ENCODE measurements at regions not wholly inside any gene's neighbourhood (a gene's known extent, or its start where the extent isn't known, plus 50 kb on each side); places are given as distances from the start of the nearest gene placed in this dataset.

DNA sequence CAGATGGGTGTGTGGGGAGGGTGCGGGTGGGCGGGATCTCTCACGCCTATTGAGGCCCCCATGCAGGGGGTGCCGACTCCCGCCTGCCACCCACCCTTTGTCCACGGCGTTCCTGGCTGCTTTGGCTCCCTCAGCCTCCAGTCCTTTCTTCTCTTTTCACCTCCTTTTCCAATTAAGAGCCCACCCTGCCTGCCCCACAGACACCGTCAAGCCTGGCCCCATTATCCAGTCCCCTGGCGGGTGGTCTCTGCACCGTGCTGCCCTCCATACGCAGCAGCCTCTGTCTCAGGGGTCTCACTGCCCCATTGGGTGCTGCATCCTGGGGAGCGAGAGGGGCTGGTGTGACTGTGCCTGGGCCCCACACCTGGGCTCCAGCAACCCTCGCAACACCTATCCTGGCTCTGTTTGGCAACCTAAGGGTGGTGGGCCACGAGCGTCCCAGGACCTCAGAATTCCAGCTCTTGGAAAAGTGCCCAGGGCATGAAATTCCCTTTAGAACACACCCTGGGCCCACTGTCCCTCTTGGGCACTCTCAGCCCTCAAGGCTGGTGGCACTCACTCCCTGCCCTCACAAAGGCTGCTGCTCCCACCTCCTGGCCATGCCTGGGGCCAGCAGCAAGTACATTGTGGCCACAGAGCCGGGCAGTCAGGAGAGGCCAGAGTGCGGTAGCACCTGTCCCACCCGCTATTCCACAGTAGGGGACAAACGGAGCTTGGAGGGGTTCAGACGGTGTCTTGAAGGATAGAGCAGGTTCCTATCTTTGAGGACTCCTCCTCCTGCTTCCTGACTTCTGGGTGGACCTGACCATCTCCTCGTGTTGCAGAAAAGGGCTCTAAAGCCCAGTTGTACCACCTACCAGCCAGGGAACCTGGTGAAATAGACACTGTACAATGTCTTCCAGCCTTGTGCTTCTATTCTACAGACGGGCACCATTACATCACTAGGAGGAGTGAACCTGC lies 114.1 kb downstream of the KIF26A start:
- no peak overlapping the region for H3K4me2 ChIP-seq (replicated peaks; ENCODE audit: low read depth, low read length, poor library complexity, severe bottlenecking)
- H4K20me1 ChIP-seq (ENCODE audit: control insufficient read depth, insufficient read depth, low read length, poor library complexity, severe bottlenecking) = no peaks in the 10 kb centered on the region
- POLR2A ChIA-PET = no interaction called here
- no peak overlapping the region for H3K9ac ChIP-seq (ENCODE audit: low read length)
- no peak overlapping the region for H3K27ac Mint-ChIP-seq
- H3K36me3 ChIP-seq (replicated peaks in 1 of 2; ENCODE audit: control extremely low read depth in 1 of 2, control insufficient read depth in 1 of 2, extremely low read depth in 1 of 2, insufficient read depth in 2 of 2, low read length in 1 of 2) = no peaks in the 10 kb centered on the region
- TF ChIP-seq, protein P1, sequence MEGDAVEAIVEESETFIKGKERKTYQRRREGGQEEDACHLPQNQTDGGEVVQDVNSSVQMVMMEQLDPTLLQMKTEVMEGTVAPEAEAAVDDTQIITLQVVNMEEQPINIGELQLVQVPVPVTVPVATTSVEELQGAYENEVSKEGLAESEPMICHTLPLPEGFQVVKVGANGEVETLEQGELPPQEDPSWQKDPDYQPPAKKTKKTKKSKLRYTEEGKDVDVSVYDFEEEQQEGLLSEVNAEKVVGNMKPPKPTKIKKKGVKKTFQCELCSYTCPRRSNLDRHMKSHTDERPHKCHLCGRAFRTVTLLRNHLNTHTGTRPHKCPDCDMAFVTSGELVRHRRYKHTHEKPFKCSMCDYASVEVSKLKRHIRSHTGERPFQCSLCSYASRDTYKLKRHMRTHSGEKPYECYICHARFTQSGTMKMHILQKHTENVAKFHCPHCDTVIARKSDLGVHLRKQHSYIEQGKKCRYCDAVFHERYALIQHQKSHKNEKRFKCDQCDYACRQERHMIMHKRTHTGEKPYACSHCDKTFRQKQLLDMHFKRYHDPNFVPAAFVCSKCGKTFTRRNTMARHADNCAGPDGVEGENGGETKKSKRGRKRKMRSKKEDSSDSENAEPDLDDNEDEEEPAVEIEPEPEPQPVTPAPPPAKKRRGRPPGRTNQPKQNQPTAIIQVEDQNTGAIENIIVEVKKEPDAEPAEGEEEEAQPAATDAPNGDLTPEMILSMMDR (IDR thresholded peaks at IDR 0.05) = no peak
- no peak for TF ChIP-seq EZH2 (IDR thresholded peaks at IDR 0.05; ENCODE audit: borderline replicate concordance, insufficient read depth, low read depth, low read length, poor library complexity, severe bottlenecking)
- ATAC-seq (ENCODE audit: low read depth) (no peak), DNase-seq (no peak)
- no peak overlapping the region for H2AFZ ChIP-seq (ENCODE audit: insufficient read depth, low read depth, low read length, poor library complexity, severe bottlenecking)
- no peak overlapping the region for H3K27ac ChIP-seq (ENCODE audit: low read length in 2 of 2)
- H3K27me3 ChIP-seq (replicated peaks in 1 of 4; ENCODE audit: control extremely low read depth in 1 of 4, control insufficient read depth in 3 of 4, insufficient read depth in 4 of 4, low read length in 3 of 4) = peaks cover 0 to 19% (median 12%) of the 10 kb centered on the region in 4 experiments
- H3K4me3 Mint-ChIP-seq = no peak overlapping the region
- no peaks in the 10 kb centered on the region for H3K9me3 Mint-ChIP-seq (ENCODE audit: insufficient read depth)
- no peak overlapping the region for H3K4me3 ChIP-seq (ENCODE audit: control extremely low read depth in 1 of 5, extremely low read depth in 1 of 5, insufficient read depth in 1 of 5, low read depth in 2 of 5, low read length in 4 of 5)
- peaks cover 20% of the 10 kb centered on the region for H3K27me3 Mint-ChIP-seq
- intact Hi-C loops (cut with micrococcal nuclease) = no loop called here
- CTCF ChIA-PET = no interaction called here
- no peaks in the 10 kb centered on the region for H3K79me2 ChIP-seq (ENCODE audit: control insufficient read depth, insufficient read depth, low read length)
- peaks cover 0 to 24% (median 0%) of the 10 kb centered on the region in 3 donors for H3K9me3 ChIP-seq (ENCODE audit: control extremely low read depth in 1 of 3, control insufficient read depth in 2 of 3, insufficient read depth in 1 of 3, low read length in 2 of 3)
- H3K4me1 Mint-ChIP-seq = no peaks in the 10 kb centered on the region
- H3K4me1 ChIP-seq (ENCODE audit: control insufficient read depth in 2 of 2, insufficient read depth in 2 of 2, low read length in 2 of 2) = no peaks in the 10 kb centered on the region
- 83% methylated on average over 19 of the region's 22 CpGs for WGBS (ENCODE audit: insufficient coverage)

DNA sequence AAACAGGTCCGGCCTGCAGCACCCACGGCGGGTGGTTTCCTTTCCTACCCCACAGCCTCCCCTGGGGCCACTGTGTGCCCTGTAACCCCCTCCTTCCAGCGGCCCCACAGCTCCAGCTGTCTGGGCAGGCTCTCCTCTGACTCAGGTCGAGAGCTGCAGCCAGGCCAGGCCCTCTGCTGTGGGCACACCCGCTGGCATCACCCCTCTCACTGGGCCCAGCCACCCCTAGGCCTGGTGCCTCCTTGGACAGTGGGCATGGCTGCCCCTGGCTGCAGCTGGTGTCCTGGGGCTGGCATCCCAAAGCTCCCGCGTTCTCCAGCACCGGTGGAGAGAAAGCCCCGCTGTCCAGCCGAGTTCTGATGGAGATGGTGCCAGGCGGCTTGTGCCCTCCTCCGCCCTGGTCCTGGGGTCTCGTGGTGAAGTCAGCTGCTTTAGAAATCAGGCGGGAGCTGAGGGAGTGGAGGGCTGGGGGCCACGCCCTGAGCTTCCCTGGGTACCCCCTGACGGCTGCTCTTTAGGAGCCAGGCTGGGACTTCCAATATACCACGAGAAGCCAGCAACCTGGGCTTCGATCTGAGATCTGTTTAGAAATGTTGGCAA lies 114.9 kb downstream of the KIF26A start:
- Mint-ChIP-seq H3K27me3 (peaks cover 27% of the 10 kb centered on the region), H3K9me3 (ENCODE audit: insufficient read depth) (no peaks in the 10 kb centered on the region), H3K4me3 (no peak overlapping the region), H3K4me1 (no peaks in the 10 kb centered on the region), H3K27ac (no peak overlapping the region)
- H3K4me1 ChIP-seq (ENCODE audit: control insufficient read depth in 2 of 2, insufficient read depth in 2 of 2, low read length in 2 of 2) = no peaks in the 10 kb centered on the region
- TF ChIP-seq EZH2 (IDR thresholded peaks at IDR 0.05; ENCODE audit: borderline replicate concordance, insufficient read depth, low read depth, low read length, poor library complexity, severe bottlenecking) = no peak
- TF ChIP-seq, protein P1 (IDR thresholded peaks at IDR 0.05) = no peak
- H3K4me3 ChIP-seq (ENCODE audit: control extremely low read depth in 1 of 5, extremely low read depth in 1 of 5, insufficient read depth in 1 of 5, low read depth in 2 of 5, low read length in 4 of 5) = no peak overlapping the region
- WGBS (ENCODE audit: insufficient coverage) = 71% methylated on average over 19 of the region's 19 CpGs
- intact Hi-C loops (cut with micrococcal nuclease) = no loop called here
- DNase-seq (no peak), ATAC-seq (ENCODE audit: low read depth) (no peak)
- H3K9ac ChIP-seq (ENCODE audit: low read length) = no peak overlapping the region
- POLR2A ChIA-PET = no interaction called here
- H3K27me3 ChIP-seq (replicated peaks in 1 of 4; ENCODE audit: control extremely low read depth in 1 of 4, control insufficient read depth in 3 of 4, insufficient read depth in 4 of 4, low read length in 3 of 4) = peaks cover 0 to 24% (median 15%) of the 10 kb centered on the region in 4 experiments
- H4K20me1 ChIP-seq (ENCODE audit: control insufficient read depth, insufficient read depth, low read length, poor library complexity, severe bottlenecking) = no peaks in the 10 kb centered on the region
- H3K4me2 ChIP-seq (replicated peaks; ENCODE audit: low read depth, low read length, poor library complexity, severe bottlenecking) = no peak overlapping the region
- peaks cover 0 to 24% (median 0%) of the 10 kb centered on the region in 3 donors for H3K9me3 ChIP-seq (ENCODE audit: control extremely low read depth in 1 of 3, control insufficient read depth in 2 of 3, insufficient read depth in 1 of 3, low read length in 2 of 3)
- H2AFZ ChIP-seq (ENCODE audit: insufficient read depth, low read depth, low read length, poor library complexity, severe bottlenecking) = no peak overlapping the region
- H3K27ac ChIP-seq (ENCODE audit: low read length in 2 of 2) = no peak overlapping the region
- H3K36me3 ChIP-seq (replicated peaks in 1 of 2; ENCODE audit: control extremely low read depth in 1 of 2, control insufficient read depth in 1 of 2, extremely low read depth in 1 of 2, insufficient read depth in 2 of 2, low read length in 1 of 2) = no peaks in the 10 kb centered on the region
- no peaks in the 10 kb centered on the region for H3K79me2 ChIP-seq (ENCODE audit: control insufficient read depth, insufficient read depth, low read length)
- CTCF ChIA-PET = no interaction called here
